HG03521 (cell line): ENCODE measurements at regions not wholly inside any gene's neighbourhood (a gene's known extent, or its start where the extent isn't known, plus 50 kb on each side); places are given as distances from the start of the nearest gene placed in this dataset.

Experiments used
- ATAC-seq: cut with Tn5 transposase; IDR thresholded peaks from one replicate; pipeline ENCODE4 v1.9.1; 2021; ENCODE audit warnings: mild to moderate bottlenecking, moderate library complexity; ENCODE audit not compliant: unreplicated experiment

GRCh38 chr3:102102394-102102793 lies 253.1 kb downstream of the NFKBIZ start:
- no peak for ATAC-seq

- no peak for ATAC-seq
Measured at GRCh38 chr3:102104033-102104432, 254.7 kb downstream of the NFKBIZ start.

- no peak for ATAC-seq
Measured at GRCh38 chr3:102105193-102105592, 255.9 kb downstream of the NFKBIZ start.

GRCh38 chr3:102106416-102107097 lies 257.2 kb downstream of the NFKBIZ start:
- no peak for ATAC-seq

GRCh38 chr3:102112704-102113230 lies 263.5 kb downstream of the NFKBIZ start:
- ATAC-seq, result no peak

GRCh38 chr3:102113421-102114041 lies 264.2 kb downstream of the NFKBIZ start:
- ATAC-seq, result no peak

- no peak for ATAC-seq
Measured at GRCh38 chr3:102114264-102114979, 265.1 kb downstream of the NFKBIZ start.

GRCh38 chr3:102122527-102122926 lies 273.2 kb downstream of the NFKBIZ start:
- no peak for ATAC-seq

GRCh38 chr3:102123590-102124190 lies 274.4 kb downstream of the NFKBIZ start:
- no peak for ATAC-seq

GRCh38 chr3:102124282-102124681 lies 275.0 kb downstream of the NFKBIZ start:
- ATAC-seq, result no peak

GRCh38 chr3:102124704-102125103 lies 275.4 kb downstream of the NFKBIZ start:
- ATAC-seq, result no peak

- ATAC-seq, result no peak
Measured at GRCh38 chr3:102125197-102125993, 276.1 kb downstream of the NFKBIZ start.

- no peak for ATAC-seq
Measured at GRCh38 chr3:102125994-102126368, 276.7 kb downstream of the NFKBIZ start.

- ATAC-seq, result no peak
Measured at GRCh38 chr3:102129760-102130608, 280.7 kb downstream of the NFKBIZ start.

GRCh38 chr3:102132370-102132769 lies 283.1 kb downstream of the NFKBIZ start:
- no peak for ATAC-seq

- no peak for ATAC-seq
Measured at GRCh38 chr3:102133376-102133775, 284.1 kb downstream of the NFKBIZ start.

GRCh38 chr3:102135316-102135715 lies 286.0 kb downstream of the NFKBIZ start:
- ATAC-seq, result no peak

GRCh38 chr3:102136183-102136582 lies 286.9 kb downstream of the NFKBIZ start:
- ATAC-seq, result no peak

GRCh38 chr3:102140116-102140515 lies 290.8 kb downstream of the NFKBIZ start:
- no peak for ATAC-seq
